ENCODE measurements at regions not wholly inside any gene's neighbourhood (a gene's known extent, or its start where the extent isn't known, plus 50 kb on each side); places are given as distances from the start of the nearest gene placed in this dataset.
A peak's percentile ranks its signal among the peaks of the same experiment; 100 is the strongest.

GRCh38 chr13:60226507-60226906 is 62.8 kb upstream of the DIAPH3 start:
- TF ChIP-seq CTCF (IDR thresholded peaks at IDR 0.05) (peak in 1 of 5 experiments; percentile 4), POLR2A (IDR thresholded peaks at IDR 0.05) (no peak), POLR2AphosphoS5 (IDR thresholded peaks at IDR 0.05) (no peak)

All from transverse colon (tissue), 4 donors.